ENCODE measurements at regions not wholly inside any gene's neighbourhood (a gene's known extent, or its start where the extent isn't known, plus 50 kb on each side); places are given as distances from the start of the nearest gene placed in this dataset.
"Not testable (repeated sequence)": the region's sequence is repeated elsewhere in the genome, so short reads cannot be mapped to it uniquely, and the experiment has no call there.

DNA sequence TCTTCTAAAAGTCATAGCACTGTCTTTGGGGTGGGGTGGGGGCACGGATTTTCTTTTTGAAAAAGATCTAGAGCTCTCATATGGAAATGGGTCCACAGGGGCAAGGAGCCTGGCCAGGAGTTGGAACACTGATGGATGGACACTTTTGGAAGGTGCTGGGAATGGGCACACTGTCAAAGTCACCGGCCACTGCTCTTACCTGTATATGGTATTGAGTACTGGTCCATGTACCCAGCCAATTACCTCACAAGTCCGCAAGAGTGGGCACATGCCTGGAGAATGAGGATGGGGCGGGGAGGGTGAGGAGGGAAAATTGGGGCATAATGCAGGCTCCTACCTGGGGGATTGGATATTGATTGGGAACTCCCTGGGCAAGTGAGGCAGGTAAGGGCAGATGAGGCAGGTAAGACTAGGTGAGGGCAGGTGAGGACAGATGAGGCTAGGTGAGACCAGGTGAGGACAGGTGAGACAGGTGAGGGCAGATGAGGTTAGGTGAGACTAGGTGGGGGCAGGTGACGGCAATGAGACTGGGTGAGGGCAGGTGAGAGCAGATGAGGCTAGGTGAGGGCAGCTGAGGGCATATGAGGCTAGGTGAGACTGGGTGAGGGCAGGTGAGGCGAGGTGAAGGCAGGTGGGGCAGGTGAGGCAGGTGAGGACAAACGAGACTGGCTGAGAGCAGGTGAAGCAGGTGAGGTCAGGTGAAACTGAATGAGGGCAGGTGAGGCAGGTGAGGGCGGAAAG lies 167.9 kb downstream of the NRN1 start:
- Histone ChIP-seq H3K9me3 (ENCODE audit: control insufficient read depth, insufficient read depth, low read depth, low read length) (no peaks in the 10 kb centered on the region), H3K27me3 (ENCODE audit: control insufficient read depth, insufficient read depth, low read length) (peaks cover 5% of the 10 kb centered on the region), H3K36me3 (ENCODE audit: control insufficient read depth, insufficient read depth, low read length) (no peaks in the 10 kb centered on the region), H3K27ac (ENCODE audit: low read length) (no peak overlapping the region), H3K4me1 (ENCODE audit: control insufficient read depth, insufficient read depth, low read length) (no peaks in the 10 kb centered on the region), H3K4me3 (ENCODE audit: low read depth in 2 of 2, low read length in 2 of 2) (no peak overlapping the region)
- TF ChIP-seq POLR2AphosphoS5 (IDR thresholded peaks at IDR 0.05; ENCODE audit: low read depth, low read length) (no peak), SIN3A (IDR thresholded peaks at IDR 0.05; ENCODE audit: borderline replicate concordance, insufficient read depth, low read depth, low read length) (no peak), TCF7L2 (IDR thresholded peaks at IDR 0.05; ENCODE audit: low read depth, low read length) (no peak)
- TF ChIP-seq, protein P1, sequence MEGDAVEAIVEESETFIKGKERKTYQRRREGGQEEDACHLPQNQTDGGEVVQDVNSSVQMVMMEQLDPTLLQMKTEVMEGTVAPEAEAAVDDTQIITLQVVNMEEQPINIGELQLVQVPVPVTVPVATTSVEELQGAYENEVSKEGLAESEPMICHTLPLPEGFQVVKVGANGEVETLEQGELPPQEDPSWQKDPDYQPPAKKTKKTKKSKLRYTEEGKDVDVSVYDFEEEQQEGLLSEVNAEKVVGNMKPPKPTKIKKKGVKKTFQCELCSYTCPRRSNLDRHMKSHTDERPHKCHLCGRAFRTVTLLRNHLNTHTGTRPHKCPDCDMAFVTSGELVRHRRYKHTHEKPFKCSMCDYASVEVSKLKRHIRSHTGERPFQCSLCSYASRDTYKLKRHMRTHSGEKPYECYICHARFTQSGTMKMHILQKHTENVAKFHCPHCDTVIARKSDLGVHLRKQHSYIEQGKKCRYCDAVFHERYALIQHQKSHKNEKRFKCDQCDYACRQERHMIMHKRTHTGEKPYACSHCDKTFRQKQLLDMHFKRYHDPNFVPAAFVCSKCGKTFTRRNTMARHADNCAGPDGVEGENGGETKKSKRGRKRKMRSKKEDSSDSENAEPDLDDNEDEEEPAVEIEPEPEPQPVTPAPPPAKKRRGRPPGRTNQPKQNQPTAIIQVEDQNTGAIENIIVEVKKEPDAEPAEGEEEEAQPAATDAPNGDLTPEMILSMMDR (IDR thresholded peaks at IDR 0.05), result no peak
- TF ChIP-seq, protein P2, sequence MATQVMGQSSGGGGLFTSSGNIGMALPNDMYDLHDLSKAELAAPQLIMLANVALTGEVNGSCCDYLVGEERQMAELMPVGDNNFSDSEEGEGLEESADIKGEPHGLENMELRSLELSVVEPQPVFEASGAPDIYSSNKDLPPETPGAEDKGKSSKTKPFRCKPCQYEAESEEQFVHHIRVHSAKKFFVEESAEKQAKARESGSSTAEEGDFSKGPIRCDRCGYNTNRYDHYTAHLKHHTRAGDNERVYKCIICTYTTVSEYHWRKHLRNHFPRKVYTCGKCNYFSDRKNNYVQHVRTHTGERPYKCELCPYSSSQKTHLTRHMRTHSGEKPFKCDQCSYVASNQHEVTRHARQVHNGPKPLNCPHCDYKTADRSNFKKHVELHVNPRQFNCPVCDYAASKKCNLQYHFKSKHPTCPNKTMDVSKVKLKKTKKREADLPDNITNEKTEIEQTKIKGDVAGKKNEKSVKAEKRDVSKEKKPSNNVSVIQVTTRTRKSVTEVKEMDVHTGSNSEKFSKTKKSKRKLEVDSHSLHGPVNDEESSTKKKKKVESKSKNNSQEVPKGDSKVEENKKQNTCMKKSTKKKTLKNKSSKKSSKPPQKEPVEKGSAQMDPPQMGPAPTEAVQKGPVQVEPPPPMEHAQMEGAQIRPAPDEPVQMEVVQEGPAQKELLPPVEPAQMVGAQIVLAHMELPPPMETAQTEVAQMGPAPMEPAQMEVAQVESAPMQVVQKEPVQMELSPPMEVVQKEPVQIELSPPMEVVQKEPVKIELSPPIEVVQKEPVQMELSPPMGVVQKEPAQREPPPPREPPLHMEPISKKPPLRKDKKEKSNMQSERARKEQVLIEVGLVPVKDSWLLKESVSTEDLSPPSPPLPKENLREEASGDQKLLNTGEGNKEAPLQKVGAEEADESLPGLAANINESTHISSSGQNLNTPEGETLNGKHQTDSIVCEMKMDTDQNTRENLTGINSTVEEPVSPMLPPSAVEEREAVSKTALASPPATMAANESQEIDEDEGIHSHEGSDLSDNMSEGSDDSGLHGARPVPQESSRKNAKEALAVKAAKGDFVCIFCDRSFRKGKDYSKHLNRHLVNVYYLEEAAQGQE (IDR thresholded peaks at IDR 0.05; ENCODE audit: insufficient read depth in 1 of 2, low read depth in 2 of 2, low read length in 1 of 2), result no peak
- intact Hi-C loops (cut with micrococcal nuclease; ENCODE audit: unreplicated experiment) (no loop called here), in situ Hi-C loops (cut with HindIII; ENCODE audit: low pct_unique_long_range_greater_than_20kb, low sequenced_read_pairs) (no loop called here)
- POLR2A ChIA-PET, result no interaction called here
- CTCF ChIA-PET, result no interaction called here
- ATAC-seq (no peak), DNase-seq (ENCODE audit: low read depth, low spot score) (no peak)
- no TSS peak for BruUV-seq (replicated peaks)

DNA sequence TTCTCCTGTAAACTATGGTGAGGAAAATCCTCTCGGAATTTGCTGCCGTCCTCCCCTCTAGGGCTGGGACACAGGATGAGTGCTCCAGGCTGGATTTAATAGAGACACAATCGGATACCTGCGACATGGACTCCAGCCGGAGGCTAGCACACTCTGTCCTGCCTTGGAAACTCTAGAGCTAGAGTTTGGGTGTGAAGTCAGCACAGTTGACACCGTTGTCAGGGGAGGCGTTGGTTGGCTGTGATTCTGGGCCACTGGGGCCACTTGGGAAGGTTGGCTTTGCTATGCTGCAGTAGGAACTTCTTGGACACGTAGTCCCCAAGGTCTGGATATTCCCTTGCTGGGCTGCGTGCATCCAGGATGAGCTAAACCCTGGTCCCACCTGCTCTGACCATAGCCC lies 169.4 kb downstream of the NRN1 start:
- POLR2A ChIA-PET, result no interaction called here
- intact Hi-C loops (cut with micrococcal nuclease; ENCODE audit: unreplicated experiment), result no loop called here
- in situ Hi-C loops (cut with HindIII; ENCODE audit: low pct_unique_long_range_greater_than_20kb, low sequenced_read_pairs), result no loop called here
- H3K9me3 ChIP-seq (ENCODE audit: control insufficient read depth, insufficient read depth, low read depth, low read length), result no peaks in the 10 kb centered on the region
- H3K36me3 ChIP-seq (ENCODE audit: control insufficient read depth, insufficient read depth, low read length), result no peaks in the 10 kb centered on the region
- TF ChIP-seq SIN3A (IDR thresholded peaks at IDR 0.05; ENCODE audit: borderline replicate concordance, insufficient read depth, low read depth, low read length) (no peak), TCF7L2 (IDR thresholded peaks at IDR 0.05; ENCODE audit: low read depth, low read length) (no peak), POLR2AphosphoS5 (IDR thresholded peaks at IDR 0.05; ENCODE audit: low read depth, low read length) (no peak)
- TF ChIP-seq, protein P2 (IDR thresholded peaks at IDR 0.05; ENCODE audit: insufficient read depth in 1 of 2, low read depth in 2 of 2, low read length in 1 of 2), result no peak
- TF ChIP-seq, protein P1 (IDR thresholded peaks at IDR 0.05), result no peak
- H3K4me3 ChIP-seq (ENCODE audit: low read depth in 2 of 2, low read length in 2 of 2), result no peak overlapping the region
- DNase-seq (ENCODE audit: low read depth, low spot score), result no peak
- H3K27ac ChIP-seq (ENCODE audit: low read length), result no peak overlapping the region
- CTCF ChIA-PET, result interaction anchor here (0.6 kb wide), 1 partner anchor 1444 kb away, joined by 3 read pairs; no protein-coding TSS in a partner anchor
- H3K4me1 ChIP-seq (ENCODE audit: control insufficient read depth, insufficient read depth, low read length), result no peaks in the 10 kb centered on the region
- BruUV-seq (replicated peaks), result no TSS peak
- peaks cover 3% of the 10 kb centered on the region for H3K27me3 ChIP-seq (ENCODE audit: control insufficient read depth, insufficient read depth, low read length)
- no peak for ATAC-seq

DNA sequence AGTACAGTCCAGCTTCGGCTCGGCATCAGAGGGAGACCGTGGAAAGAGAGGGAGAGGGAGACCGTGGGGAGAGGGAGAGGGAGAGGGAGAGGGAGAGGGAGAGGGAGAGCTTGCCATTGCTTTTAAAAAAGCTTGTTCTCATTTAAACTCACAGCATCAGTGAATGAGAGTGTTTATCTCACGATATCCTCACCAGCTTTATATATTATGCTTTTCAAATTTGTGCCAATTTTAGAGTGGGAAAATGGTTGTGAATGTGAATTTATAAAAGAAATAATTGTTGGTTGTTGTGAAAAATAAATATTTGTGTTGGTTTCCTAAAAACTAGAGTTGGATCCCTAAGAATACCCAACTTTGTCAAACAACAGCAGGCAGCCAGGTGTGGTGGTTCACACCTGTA lies 170.1 kb downstream of the NRN1 start:
- BruUV-seq (replicated peaks); H3K4me3 ChIP-seq (ENCODE audit: low read depth in 2 of 2, low read length in 2 of 2); CTCF ChIA-PET; H3K4me1 ChIP-seq (ENCODE audit: control insufficient read depth, insufficient read depth, low read length); ATAC-seq; DNase-seq (ENCODE audit: low read depth, low spot score); H3K27ac ChIP-seq (ENCODE audit: low read length); H3K27me3 ChIP-seq (ENCODE audit: control insufficient read depth, insufficient read depth, low read length); intact Hi-C loops (cut with micrococcal nuclease; ENCODE audit: unreplicated experiment); H3K9me3 ChIP-seq (ENCODE audit: control insufficient read depth, insufficient read depth, low read depth, low read length); H3K36me3 ChIP-seq (ENCODE audit: control insufficient read depth, insufficient read depth, low read length); in situ Hi-C loops (cut with HindIII; ENCODE audit: low pct_unique_long_range_greater_than_20kb, low sequenced_read_pairs): not testable (repeated sequence)
- POLR2A ChIA-PET, result interaction anchor here (0.6 kb wide), 1 partner anchor 15 kb away, joined by 4 read pairs; no protein-coding TSS in a partner anchor

Data from Panc1 (cell line).